ENCODE measurements at regions not wholly inside any gene's neighbourhood (a gene's known extent, or its start where the extent isn't known, plus 50 kb on each side); places are given as distances from the start of the nearest gene placed in this dataset.
"Not testable (repeated sequence)": the region's sequence is repeated elsewhere in the genome, so short reads cannot be mapped to it uniquely, and the experiment has no call there.

DNA sequence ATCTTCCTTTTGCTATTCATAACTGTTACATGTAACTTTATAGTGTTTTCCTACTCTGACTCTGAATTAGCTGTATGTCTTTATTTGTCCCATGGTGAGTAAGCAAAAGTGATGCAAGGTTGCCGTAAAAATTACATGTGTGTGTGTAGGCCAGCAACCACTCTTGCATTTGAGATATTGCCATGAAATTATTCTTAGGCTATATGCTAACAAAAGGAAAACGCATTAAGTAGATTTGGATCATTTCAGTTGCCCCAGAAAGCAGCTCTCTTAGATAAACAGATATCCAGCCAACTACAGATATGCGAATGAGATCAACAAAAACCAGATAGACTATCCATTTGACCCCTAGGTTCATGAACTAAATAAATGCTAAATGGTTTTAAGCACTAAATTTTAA, 73.6 kb downstream of the CYLC2 start:
- no peak for DNase-seq

DNA sequence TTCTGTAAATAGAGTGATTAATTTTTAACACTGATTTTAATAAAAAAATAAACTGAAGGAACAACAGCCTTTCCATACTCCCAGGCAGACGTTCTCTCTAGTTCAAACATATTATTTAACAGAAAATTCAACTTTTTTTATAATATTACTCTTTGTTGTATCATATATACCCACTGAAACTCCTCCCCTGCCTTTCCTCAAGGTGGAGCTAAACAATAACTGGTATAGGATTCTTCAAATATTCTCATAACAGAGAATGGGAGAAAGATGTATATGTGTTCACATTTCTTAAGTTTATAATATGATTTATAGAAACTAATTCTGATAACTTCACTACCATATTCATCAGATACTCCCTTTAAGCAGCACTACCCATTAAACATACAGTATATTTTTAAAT, 83.4 kb downstream of the CYLC2 start:
- no peak for DNase-seq

DNA sequence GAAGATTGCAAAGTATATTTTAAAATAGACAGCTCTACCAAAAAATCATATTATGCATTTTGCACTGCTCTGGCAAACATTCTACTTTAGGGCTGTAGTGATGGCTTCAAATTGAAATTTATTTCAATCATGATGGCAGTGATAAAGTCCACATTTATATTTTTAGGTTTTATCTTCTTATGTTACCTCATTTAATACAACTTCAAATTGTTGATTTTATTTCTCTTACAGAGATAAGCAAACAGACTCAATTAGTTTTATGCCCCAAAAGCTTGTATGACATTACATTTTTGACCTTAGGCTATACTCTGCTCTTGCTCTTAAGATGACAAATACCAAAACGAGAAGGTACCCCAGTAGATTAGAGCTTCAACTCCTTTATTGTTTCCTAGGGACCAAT, 87.4 kb downstream of the CYLC2 start:
- no peak for DNase-seq

- DNase-seq, result no peak
Measured at GRCh38 chr9:103089357-103089756, 94.2 kb downstream of the CYLC2 start.

- no peak for DNase-seq
Measured at GRCh38 chr9:103104101-103104500, 109.0 kb downstream of the CYLC2 start.

- no peak for DNase-seq
Measured at GRCh38 chr9:103116246-103116645, 121.1 kb downstream of the CYLC2 start.

DNA sequence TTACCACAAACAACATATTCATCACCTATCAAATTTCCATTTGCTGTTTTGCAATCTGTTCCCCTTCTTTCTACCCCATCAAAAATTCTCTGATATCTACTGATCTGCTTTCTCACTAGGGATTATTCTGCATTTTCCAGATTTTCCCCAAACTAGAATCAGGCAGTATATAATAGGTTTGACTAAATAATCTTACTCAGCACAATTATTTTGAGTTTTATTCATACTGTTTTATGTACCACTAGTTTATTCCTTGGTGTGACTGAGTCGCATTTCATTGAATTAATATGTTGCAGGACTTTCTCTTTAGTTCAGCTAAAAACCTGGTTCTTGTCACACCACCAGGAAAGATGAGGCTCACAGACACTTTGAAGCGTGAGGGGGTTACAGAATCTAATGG, 131.4 kb downstream of the CYLC2 start:
- no peak for DNase-seq

GRCh38 chr9:103139891-103140290, 144.8 kb downstream of the CYLC2 start:
- DNase-seq, result no peak

DNA sequence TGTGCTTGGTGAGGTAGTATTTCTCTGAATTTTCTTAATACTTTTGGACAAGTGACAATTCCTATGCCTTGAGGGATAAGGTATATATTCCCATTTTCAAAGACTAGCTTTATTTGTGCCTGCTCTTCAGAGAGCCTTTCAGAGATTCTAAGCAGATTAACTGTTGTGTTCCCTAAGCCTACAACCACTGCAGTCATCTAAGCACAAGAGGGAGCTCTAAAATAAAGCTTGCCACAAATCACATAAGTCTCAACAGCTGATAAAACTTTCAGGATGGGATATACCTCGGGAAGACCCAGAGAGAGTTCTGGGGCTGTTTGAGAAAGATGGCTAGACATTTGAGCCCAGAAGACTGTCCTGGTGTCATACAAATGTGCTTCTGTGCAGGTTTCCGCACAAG, 157.3 kb downstream of the CYLC2 start:
- DNase-seq, result no peak

GRCh38 chr9:103167530-103167929, 172.4 kb downstream of the CYLC2 start:
- no peak for DNase-seq

DNA sequence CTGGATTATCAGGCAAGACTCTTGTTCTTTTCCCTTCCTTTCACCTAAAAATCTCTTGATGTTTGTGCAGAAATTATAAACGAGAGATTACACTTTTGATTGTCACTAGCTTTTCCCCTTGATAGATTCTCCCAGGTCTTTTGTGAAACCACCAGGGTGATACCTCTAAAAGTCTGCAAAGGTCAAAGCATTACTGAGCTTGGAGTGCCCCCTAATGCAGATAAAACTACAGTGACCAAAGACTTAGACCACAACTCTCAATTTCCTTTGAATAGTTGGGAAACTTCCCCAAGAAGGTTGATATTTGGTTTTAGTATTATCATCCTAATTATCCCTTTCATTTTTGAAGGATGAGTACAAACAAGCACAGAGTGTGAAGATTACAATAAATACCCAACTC, 173.1 kb downstream of the CYLC2 start:
- no peak for DNase-seq

GRCh38 chr9:103169798-103170197, 174.7 kb downstream of the CYLC2 start:
- DNase-seq, result no peak

- DNase-seq, result no peak
Measured at GRCh38 chr9:103183701-103184171, 188.6 kb downstream of the CYLC2 start.

DNA sequence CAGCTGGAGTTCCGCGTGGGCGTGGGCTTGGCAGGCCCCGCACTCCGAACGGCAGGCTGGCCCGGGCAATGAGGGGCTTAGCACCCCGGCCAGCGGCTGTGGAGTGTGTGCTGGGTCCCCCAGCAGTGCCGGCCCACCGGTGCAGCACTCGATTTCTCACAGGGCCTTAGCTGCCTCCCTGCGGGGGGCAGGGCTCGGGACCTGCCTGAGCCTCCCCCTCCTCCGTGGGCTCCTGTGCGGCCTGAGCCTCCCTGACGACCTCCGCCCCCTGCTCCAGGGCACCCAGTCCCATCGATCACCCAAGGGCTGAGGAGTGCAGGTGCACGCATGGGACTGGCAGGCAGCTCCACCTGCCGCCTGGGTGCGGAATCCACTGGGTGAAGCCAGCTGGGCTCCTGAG, 191.8 kb downstream of the CYLC2 start:
- DNase-seq, result no peak

DNA sequence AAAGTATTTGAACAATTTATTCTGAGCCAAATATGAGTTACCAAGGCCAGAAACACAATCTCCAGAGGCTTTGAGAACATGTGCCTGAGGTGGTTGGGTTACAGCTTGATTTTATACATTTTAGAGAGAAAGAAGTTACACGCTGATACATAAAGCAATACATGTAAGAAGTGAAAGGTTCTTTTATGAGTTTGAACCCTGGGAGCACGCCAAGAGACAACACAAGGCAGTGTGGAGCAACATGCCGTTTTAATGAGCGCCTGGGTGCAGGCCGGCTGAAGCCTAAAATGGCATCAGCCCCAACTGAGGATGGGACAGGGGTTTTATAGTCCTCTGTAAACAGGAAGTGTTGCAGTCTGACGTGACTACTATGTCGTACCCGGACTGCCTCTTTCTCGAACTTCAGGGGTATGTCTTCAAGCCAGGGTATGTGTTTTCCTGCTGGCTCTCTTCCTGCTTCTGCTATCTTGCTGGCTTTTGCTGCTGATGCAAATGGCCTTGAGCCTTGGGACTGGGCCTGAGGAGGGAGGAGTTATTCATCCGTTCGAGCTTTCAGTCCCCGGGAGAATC, 193.7 kb downstream of the CYLC2 start:
- no peak for DNase-seq

DNA sequence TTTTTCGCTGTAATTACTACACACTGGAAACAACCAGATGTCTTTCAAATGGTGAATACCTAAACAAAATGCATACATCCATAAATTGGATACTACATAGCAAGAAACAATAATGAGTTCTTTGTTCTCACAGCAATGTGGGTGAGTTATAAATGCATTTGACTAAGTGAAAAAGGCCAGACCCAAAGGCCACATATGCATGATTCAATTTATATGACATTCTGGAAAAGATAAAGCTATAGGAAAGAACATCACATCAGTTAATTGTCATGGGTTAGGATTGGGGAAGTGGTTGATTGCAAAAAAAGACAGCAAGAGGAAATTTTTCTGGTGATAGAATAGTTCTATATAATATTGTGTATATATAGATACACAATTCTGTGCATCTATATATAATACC, 198.9 kb downstream of the CYLC2 start:
- no peak for DNase-seq

- no peak for DNase-seq
Measured at GRCh38 chr9:103203172-103203571, 208.0 kb downstream of the CYLC2 start.

DNA sequence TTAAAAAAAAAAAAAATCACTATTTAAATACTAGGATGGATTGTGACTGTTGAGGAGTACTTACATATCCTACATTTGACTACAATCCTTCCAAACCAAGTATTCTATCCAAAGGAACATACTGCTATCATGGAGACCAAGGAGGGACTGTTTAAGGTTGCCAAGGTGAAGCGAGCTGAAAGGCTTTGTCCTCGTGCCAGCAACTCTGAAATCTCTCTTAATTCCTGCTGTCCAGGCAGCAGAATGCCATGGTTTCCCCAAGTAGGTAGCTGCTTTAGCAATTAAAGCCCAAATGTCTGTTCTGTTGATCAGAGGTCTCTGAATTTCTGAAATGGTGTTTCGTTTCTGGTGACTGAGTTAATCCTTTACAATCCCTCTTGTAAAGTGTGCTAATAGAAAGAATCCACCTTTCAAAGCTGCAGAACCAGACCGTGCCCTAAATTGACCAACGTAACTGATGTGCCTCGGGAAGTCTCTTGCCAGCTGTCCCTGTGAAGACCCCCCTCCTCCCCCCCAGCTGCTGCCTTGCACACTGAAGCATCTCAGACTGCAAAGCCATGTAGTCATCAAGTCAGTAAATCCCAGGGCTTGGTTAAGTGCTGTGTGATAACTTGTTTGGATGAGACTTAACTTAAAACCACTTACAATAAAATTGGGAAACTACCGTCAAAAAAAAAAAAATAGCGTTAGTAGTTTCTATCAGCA, 210.9 kb downstream of the CYLC2 start:
- not testable (repeated sequence) for DNase-seq

DNA sequence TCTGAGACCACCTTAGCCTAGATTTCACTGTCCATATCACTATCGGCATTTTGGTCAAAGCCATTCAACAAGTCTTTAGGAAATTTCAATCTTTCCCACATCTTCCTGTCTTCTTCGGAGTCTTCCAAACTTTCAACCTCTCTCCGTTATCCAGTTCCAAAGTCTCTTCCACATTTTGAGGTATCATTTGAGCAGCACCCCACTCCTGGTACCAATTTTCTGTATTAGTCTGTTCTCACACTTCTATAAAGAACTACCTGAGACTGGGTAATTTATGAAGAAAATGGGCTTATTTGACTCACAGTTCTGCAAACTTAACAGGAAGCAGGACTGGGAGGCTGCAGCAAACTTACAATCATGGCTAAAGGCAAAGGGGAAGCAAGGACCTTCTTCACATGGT, 215.5 kb downstream of the CYLC2 start:
- no peak for DNase-seq

- DNase-seq, result no peak
Measured at GRCh38 chr9:103215197-103215596, 220.1 kb downstream of the CYLC2 start.

GRCh38 chr9:103225702-103226646, 230.8 kb downstream of the CYLC2 start:
- DNase-seq, result no peak

DNA sequence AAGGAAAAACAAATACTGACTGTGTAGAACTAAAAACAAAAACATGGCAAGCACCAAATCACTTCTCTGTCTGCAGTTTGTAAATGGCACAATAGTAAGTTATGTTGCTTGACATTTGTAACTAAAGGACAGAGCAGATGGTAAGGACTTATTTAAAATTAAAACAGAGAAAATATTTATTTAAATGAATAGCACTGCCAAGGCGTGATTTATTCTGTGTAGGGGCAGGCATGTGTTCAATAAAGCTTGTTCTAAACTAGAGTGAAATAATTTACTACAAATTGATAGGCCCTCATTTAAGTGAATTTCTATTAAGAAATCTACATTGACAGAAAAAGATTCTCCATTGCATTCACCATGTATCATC, 231.5 kb downstream of the CYLC2 start:
- no peak for DNase-seq
